WI38 (cell line): ENCODE measurements at regions not wholly inside any gene's neighbourhood (a gene's known extent, or its start where the extent isn't known, plus 50 kb on each side); places are given as distances from the start of the nearest gene placed in this dataset.

ENCODE experiments used
- H3K4me3 ChIP-seq: 2 replicates; pipeline ENCODE4 v1.5.1; 2011; ENCODE audit warnings: low read depth, mild to moderate bottlenecking, control low read depth, low read length
- CTCF ChIP-seq: IDR thresholded peaks from 2 replicates; pipeline ENCODE4 v1.5.1; 2012; ENCODE audit warnings: low read depth, mild to moderate bottlenecking, control low read depth, low read length

GRCh38 chr13:50685956-50686355, 157.5 kb downstream of the DLEU7 start:
- H3K4me3 ChIP-seq: no peak overlapping the region
- TF ChIP-seq CTCF: no peak

GRCh38 chr13:50686551-50686950, 156.9 kb downstream of the DLEU7 start:
- no peak overlapping the region for H3K4me3 ChIP-seq
- no peak for TF ChIP-seq CTCF

- TF ChIP-seq CTCF: no peak
Measured at GRCh38 chr13:50687545-50687944, 155.9 kb downstream of the DLEU7 start.

GRCh38 chr13:50690006-50690405, 153.5 kb downstream of the DLEU7 start:
- no peak overlapping the region for H3K4me3 ChIP-seq
- no peak for TF ChIP-seq CTCF

More at GRCh38 chr13:50687545-50687944, 155.9 kb downstream of the DLEU7 start:
- no peak overlapping the region for H3K4me3 ChIP-seq

GRCh38 chr13:50691176-50691680, 152.3 kb downstream of the DLEU7 start:
- TF ChIP-seq CTCF: no peak

GRCh38 chr13:50691681-50692263, 151.7 kb downstream of the DLEU7 start:
- no peak overlapping the region for H3K4me3 ChIP-seq
- no peak for TF ChIP-seq CTCF

More at GRCh38 chr13:50691176-50691680, 152.3 kb downstream of the DLEU7 start:
- no peak overlapping the region for H3K4me3 ChIP-seq

- H3K4me3 ChIP-seq: no peak overlapping the region
- TF ChIP-seq CTCF: no peak
Measured at GRCh38 chr13:50692396-50692915, 151.0 kb downstream of the DLEU7 start.
